ENCODE measurements at regions not wholly inside any gene's neighbourhood (a gene's known extent, or its start where the extent isn't known, plus 50 kb on each side); places are given as distances from the start of the nearest gene placed in this dataset.
A peak's percentile ranks its signal among the peaks of the same experiment; 100 is the strongest.
"Not testable (repeated sequence)": the region's sequence is repeated elsewhere in the genome, so short reads cannot be mapped to it uniquely, and the experiment has no call there.

DNA sequence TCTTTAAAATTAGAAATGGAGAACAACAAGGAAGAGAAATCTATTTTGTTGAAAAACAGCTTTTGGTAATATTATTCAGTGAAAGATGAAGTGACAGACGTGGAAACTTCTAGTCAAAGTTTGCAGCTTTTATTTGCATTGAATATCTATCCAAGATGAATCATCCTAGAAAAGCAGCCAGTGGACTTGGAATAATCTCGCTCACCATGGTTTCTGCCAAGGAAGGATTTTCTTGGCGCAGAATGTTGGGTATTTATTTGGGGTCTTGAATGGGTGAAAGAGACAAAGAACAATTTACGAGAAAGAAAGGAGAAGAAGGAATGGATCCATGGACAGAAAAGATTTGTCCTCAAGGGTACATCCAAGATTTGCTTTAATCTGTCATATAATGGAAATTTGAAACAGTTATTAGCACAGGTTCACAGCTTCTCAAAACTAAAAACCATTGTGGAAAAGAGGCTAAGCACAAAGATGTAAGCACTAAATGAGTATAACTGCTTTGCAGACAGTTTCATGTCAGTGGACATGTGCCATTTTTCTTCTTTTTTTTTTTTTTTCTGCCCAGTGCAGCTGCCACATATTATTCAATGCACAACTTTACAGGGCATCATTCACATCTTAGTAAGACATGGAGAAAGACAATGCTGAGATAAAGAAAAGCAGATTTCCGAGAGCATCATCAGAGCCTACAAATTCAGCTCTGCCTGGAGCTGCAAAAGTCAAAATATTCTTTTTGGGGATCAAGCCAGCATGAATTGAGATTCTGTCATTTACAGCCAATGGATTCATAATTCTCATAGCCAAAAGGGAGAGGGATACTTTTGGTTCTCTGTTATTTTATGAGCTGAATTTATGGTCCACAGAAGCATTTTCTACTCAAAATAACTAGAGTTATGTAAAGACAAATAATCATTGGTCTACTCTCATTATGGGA lies 333.7 kb downstream of the DAD1 start:
- no peak overlapping the region for H3K4me3 ChIP-seq (ENCODE audit: control insufficient read depth, low read depth, low read length)
- no peak for TF ChIP-seq CTCF (conservative IDR thresholded peaks at IDR 0.05; ENCODE audit: control insufficient read depth, insufficient read depth, low read depth, low read length)
- DNase-seq (ENCODE audit: low read depth) = no peak

- DNase-seq (ENCODE audit: low read depth) = no peak
These were observed 336.3 kb downstream of the DAD1 start for GRCh38 chr14:22252686-22253085.

GRCh38 chr14:22251090-22251489 lies 337.9 kb downstream of the DAD1 start:
- no peak overlapping the region for H3K4me3 ChIP-seq (ENCODE audit: control insufficient read depth, low read depth, low read length)
- DNase-seq (ENCODE audit: low read depth) = peak; percentile 10
- TF ChIP-seq CTCF (conservative IDR thresholded peaks at IDR 0.05; ENCODE audit: control insufficient read depth, insufficient read depth, low read depth, low read length) = no peak

More at GRCh38 chr14:22252686-22253085, 336.3 kb downstream of the DAD1 start:
- H3K4me3 ChIP-seq (ENCODE audit: control insufficient read depth, low read depth, low read length) = no peak overlapping the region
- TF ChIP-seq CTCF (conservative IDR thresholded peaks at IDR 0.05; ENCODE audit: control insufficient read depth, insufficient read depth, low read depth, low read length) = no peak

DNA sequence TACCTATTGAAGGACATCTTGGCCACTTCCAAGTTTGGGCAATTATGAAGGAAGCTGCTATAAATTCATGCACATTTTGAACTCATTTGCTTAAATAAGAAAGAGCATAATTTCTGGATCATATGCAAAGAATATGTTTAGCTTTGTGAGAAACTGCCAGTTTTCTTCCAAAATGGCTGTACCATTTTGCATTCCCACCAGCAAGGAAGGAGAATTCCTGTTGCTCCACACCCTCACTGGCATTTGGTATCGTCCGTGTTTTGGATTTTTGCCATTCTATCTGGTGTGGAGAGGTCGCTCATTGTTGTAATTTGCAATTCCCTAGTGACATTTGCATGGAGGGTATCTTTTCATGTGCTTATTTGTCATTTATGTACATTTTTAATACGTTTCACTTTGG lies 339.3 kb downstream of the DAD1 start:
- DNase-seq (ENCODE audit: low read depth) = no peak
- no peak for TF ChIP-seq CTCF (conservative IDR thresholded peaks at IDR 0.05; ENCODE audit: control insufficient read depth, insufficient read depth, low read depth, low read length)
- H3K4me3 ChIP-seq (ENCODE audit: control insufficient read depth, low read depth, low read length) = no peak overlapping the region

DNA sequence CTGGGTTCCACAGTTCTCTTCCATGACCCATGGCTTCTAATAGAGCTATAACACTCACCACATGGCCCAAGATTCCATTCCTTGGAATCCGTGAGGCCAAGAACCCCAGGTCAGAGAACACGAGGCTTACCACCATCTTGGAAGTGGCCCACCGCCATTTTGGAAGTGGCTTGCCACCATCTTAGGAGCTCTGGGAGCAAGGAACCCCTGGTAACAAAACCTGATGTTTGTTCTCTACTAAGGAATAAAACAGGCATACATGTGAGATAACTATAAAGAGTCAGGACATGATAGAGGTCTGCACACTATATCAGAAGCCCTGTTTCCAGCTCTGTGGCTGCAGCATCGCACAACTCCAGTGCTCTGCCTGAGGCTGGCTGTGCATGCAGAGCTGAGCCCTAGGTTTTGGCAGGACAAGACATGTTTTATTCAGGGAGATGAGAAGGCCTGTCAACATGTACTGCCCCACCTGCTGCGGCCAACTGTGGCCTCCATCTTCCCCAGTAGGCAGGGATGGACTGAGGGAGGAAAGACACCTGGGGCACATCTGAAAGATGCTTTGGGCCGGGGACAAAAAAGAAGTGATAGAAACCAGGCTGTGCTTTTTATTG lies 344.9 kb downstream of the DAD1 start:
- H3K4me3 ChIP-seq (ENCODE audit: control insufficient read depth, low read depth, low read length) = no peak overlapping the region
- no peak for TF ChIP-seq CTCF (conservative IDR thresholded peaks at IDR 0.05; ENCODE audit: control insufficient read depth, insufficient read depth, low read depth, low read length)
- no peak for DNase-seq (ENCODE audit: low read depth)

GRCh38 chr14:22238320-22238719 lies 350.7 kb downstream of the DAD1 start:
- not testable (repeated sequence) for H3K4me3 ChIP-seq (ENCODE audit: control insufficient read depth, low read depth, low read length); DNase-seq (ENCODE audit: low read depth)

GRCh38 chr14:22233377-22233776 lies 355.6 kb downstream of the DAD1 start:
- H3K4me3 ChIP-seq (ENCODE audit: control insufficient read depth, low read depth, low read length) = no peak overlapping the region
- no peak for TF ChIP-seq CTCF (conservative IDR thresholded peaks at IDR 0.05; ENCODE audit: control insufficient read depth, insufficient read depth, low read depth, low read length)
- no peak for DNase-seq (ENCODE audit: low read depth)
